ENCODE measurements at regions not wholly inside any gene's neighbourhood (a gene's known extent, or its start where the extent isn't known, plus 50 kb on each side); places are given as distances from the start of the nearest gene placed in this dataset.

DNA sequence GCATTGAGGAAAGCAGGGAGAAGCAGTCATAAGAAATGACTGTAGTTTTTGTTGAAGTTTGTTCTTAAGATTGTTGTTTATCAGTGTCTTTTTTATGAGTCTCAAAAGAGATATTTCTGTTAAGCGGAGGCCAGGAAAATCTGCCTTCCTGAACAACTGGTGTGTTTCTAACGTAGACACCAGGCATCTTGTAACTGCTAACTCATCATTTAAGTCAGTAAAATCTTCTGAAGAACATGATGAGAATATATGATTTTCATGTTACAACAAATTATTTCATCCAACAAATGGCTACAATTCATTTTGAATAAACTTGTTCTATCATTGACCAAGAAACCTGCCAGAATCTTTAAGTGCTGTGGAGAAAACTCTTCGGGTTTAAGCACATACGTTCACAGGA, 84.0 kb downstream of the RPS12 start:
- TF ChIP-seq CTCF (IDR thresholded peaks at IDR 0.05) (no peak), POLR2A (IDR thresholded peaks at IDR 0.05) (no peak), POLR2AphosphoS5 (IDR thresholded peaks at IDR 0.05) (no peak)

Measured in transverse colon (tissue), 4 donors.